H1 (cell line): ENCODE measurements at regions not wholly inside any gene's neighbourhood (a gene's known extent, or its start where the extent isn't known, plus 50 kb on each side); places are given as distances from the start of the nearest gene placed in this dataset.

Experiments
- CTCF ChIA-PET: fragments of 300-600 bp; sonication (Branson Sonifier 250); formaldehyde crosslinking; loops from one replicate; lab custom pipeline; 2021; ENCODE audit not compliant: partially characterized antibody; lab: Charles Lee
- POLR2A ChIA-PET: fragments of 300-600 bp; sonication (Branson Sonifier 250); formaldehyde crosslinking; loops from one replicate; lab custom pipeline; 2021; ENCODE audit warnings: inconsistent platforms; ENCODE audit not compliant: partially characterized antibody; lab: Charles Lee
- DNase-seq, 2 experiments: peaks; one replicate each; pipeline versions ENCODE4 v3.0.0 to v3.0.0-alpha.2; 2010 to 2022; ENCODE audit warnings: low spot score in 2 of 2, low read depth in 1 of 2, mixed read lengths in 1 of 2
- FAIRE-seq: peaks from 2 replicates; lab custom pipeline; 2011; peaks lifted over from hg19 to GRCh38; lab: Jason Lieb, UNC
- H2AFZ ChIP-seq: 2 replicates; pipeline ENCODE4 v1.8.1; 2012; ENCODE audit warnings: low read length, inconsistent platforms
- H2AK5ac ChIP-seq: 2 replicates; pipeline ENCODE4 v1.6.1; 2013; ENCODE audit warnings: low read depth, low read length
- H2BK120ac ChIP-seq: replicated peaks from 2 replicates; pipeline ENCODE3; 2013; ENCODE audit warnings: low read depth, low read length, inconsistent platforms
- H2BK12ac ChIP-seq: 2 replicates; pipeline ENCODE4 v1.6.1; 2013; ENCODE audit warnings: low read depth, low read length
- H2BK15ac ChIP-seq: 2 replicates; pipeline ENCODE4 v1.6.1; 2013; ENCODE audit warnings: low read length
- H2BK20ac ChIP-seq: 2 replicates; pipeline ENCODE4 v1.6.1; 2013; ENCODE audit warnings: low read length
- H2BK5ac ChIP-seq: 2 replicates; pipeline ENCODE4 v1.6.1; 2013; ENCODE audit warnings: low read depth, low read length
- H3K14ac ChIP-seq: 2 replicates; pipeline ENCODE4 v1.6.1; 2013; ENCODE audit warnings: inconsistent platforms; ENCODE audit not compliant: insufficient read length
- H3K18ac ChIP-seq: 2 replicates; pipeline ENCODE4 v1.6.1; 2013; ENCODE audit warnings: low read length; ENCODE audit errors: extremely low read depth
- H3K23ac ChIP-seq: 2 replicates; pipeline ENCODE4 v1.6.1; 2013; ENCODE audit warnings: inconsistent platforms; ENCODE audit not compliant: insufficient read length
- H3K23me2 ChIP-seq: 2 replicates; pipeline ENCODE4 v1.6.1; 2013; ENCODE audit warnings: low read depth, low read length
- H3K27ac ChIP-seq: 2 replicates; pipeline ENCODE4 v1.6.1; 2011; ENCODE audit warnings: low read depth, low read length, inconsistent platforms
- H3K27me3 ChIP-seq, 4 experiments: replicated peaks in 1 of 4; 1 replicate in 1 of 4; 2 replicates in 3 of 4; pipeline versions ENCODE4 v1.6.1 to v1.8.1; 2011 to 2013; ENCODE audit warnings: low read length in 3 of 4, mild to moderate bottlenecking in 3 of 4, inconsistent platforms in 2 of 4, mixed read lengths in 2 of 4, moderate library complexity in 1 of 4; ENCODE audit not compliant: control insufficient read depth in 3 of 4, insufficient read depth in 3 of 4; ENCODE audit errors: extremely low read depth in 1 of 4
- H3K36me3 ChIP-seq, 4 experiments: 2 replicates each; pipeline versions ENCODE4 v1.6.1 to v1.8.1; 2011 to 2013; ENCODE audit warnings: mild to moderate bottlenecking in 4 of 4, low read length in 3 of 4, moderate library complexity in 2 of 4, control low read depth in 1 of 4, inconsistent platforms in 1 of 4; ENCODE audit not compliant: insufficient read depth in 4 of 4, control insufficient read depth in 2 of 4
- H3K4ac ChIP-seq: replicated peaks from 2 replicates; pipeline ENCODE3; 2013; ENCODE audit warnings: low read length, low read depth, mixed read lengths, inconsistent platforms; ENCODE audit not compliant: insufficient read length
- H3K4me1 ChIP-seq, 4 experiments: replicated peaks in 1 of 4; 1 replicate in 1 of 4; 2 replicates in 3 of 4; pipeline versions ENCODE4 v1.6.1 to v1.8.1; 2011 to 2013; ENCODE audit warnings: low read length in 3 of 4, inconsistent platforms in 2 of 4, mixed read lengths in 1 of 4; ENCODE audit not compliant: insufficient read depth in 4 of 4, control insufficient read depth in 3 of 4
- H3K4me2 ChIP-seq, 2 experiments: 2 replicates each; pipeline versions ENCODE4 v1.6.1 to v1.8.1; 2011 to 2013; ENCODE audit warnings: low read depth in 2 of 2, low read length in 2 of 2, control low read depth in 1 of 2, inconsistent platforms in 1 of 2, mild to moderate bottlenecking in 1 of 2; ENCODE audit not compliant: insufficient read depth in 1 of 2
- H3K4me3 ChIP-seq, 4 experiments: fragments of 200-600, 300-600 bp in 1 of 4; sonication (generic), shearing (Covaris generic), sonication (Bioruptor Twin) in 1 of 4; 2 replicates each; pipeline versions ENCODE4 v1.5.1 to v1.8.1; 2011 to 2016; ENCODE audit warnings: low read length in 4 of 4, low read depth in 3 of 4, control low read depth in 2 of 4, inconsistent platforms in 2 of 4, mild to moderate bottlenecking in 2 of 4, mixed read lengths in 1 of 4, moderate library complexity in 1 of 4; ENCODE audit not compliant: insufficient read depth in 2 of 4; ENCODE audit errors: extremely low read depth in 1 of 4
- H3K56ac ChIP-seq: replicated peaks from 2 replicates; pipeline ENCODE3; 2013; ENCODE audit warnings: low read depth, mild to moderate bottlenecking, mixed read lengths, low read length, inconsistent platforms; ENCODE audit not compliant: insufficient read length
- H3K79me1 ChIP-seq: 2 replicates; pipeline ENCODE4 v1.6.1; 2013; ENCODE audit warnings: low read depth, low read length, control low read depth
- H3K79me2 ChIP-seq, 2 experiments: 2 replicates each; pipeline versions ENCODE4 v1.6.1 to v1.8.1; 2012 to 2013; ENCODE audit warnings: low read length in 2 of 2, mild to moderate bottlenecking in 2 of 2, inconsistent platforms in 1 of 2; ENCODE audit not compliant: insufficient read depth in 2 of 2, control insufficient read depth in 1 of 2
- H3K9ac ChIP-seq, 4 experiments: replicated peaks in 1 of 4; 1 replicate in 1 of 4; 2 replicates in 3 of 4; pipeline versions ENCODE4 v1.6.1 to v1.8.1; 2011 to 2013; ENCODE audit warnings: low read depth in 3 of 4, low read length in 3 of 4, control low read depth in 2 of 4, mild to moderate bottlenecking in 2 of 4, moderate library complexity in 2 of 4, inconsistent platforms in 1 of 4; ENCODE audit errors: extremely low read depth in 1 of 4
- H3K9me3 ChIP-seq, 2 experiments: 2 replicates each; pipeline versions ENCODE4 v1.6.1 to v1.8.1; 2012 to 2013; ENCODE audit warnings: mild to moderate bottlenecking in 2 of 2, moderate library complexity in 2 of 2, control low read depth in 1 of 2, inconsistent platforms in 1 of 2, low read depth in 1 of 2, low read length in 1 of 2, mixed read lengths in 1 of 2; ENCODE audit not compliant: insufficient read depth in 2 of 2
- H4K20me1 ChIP-seq, 2 experiments: replicated peaks in 1 of 2; 2 replicates each; pipeline versions ENCODE3 to v1.8.1; 2011 to 2013; ENCODE audit warnings: inconsistent platforms in 2 of 2, low read length in 2 of 2, mild to moderate bottlenecking in 1 of 2; ENCODE audit not compliant: insufficient read depth in 2 of 2, control insufficient read depth in 1 of 2
- H4K5ac ChIP-seq: 2 replicates; pipeline ENCODE4 v1.6.1; 2013; ENCODE audit warnings: low read length, low read depth, mixed read lengths, inconsistent platforms; ENCODE audit not compliant: insufficient read length
- H4K8ac ChIP-seq: 2 replicates; pipeline ENCODE4 v1.8.0; 2013; ENCODE audit warnings: mild to moderate bottlenecking, moderate library complexity, low read length, inconsistent platforms; ENCODE audit not compliant: insufficient read depth; ENCODE audit errors: extremely low read depth
- H4K91ac ChIP-seq: replicated peaks from 2 replicates; pipeline ENCODE3; 2013; ENCODE audit warnings: low read length, mixed read lengths, inconsistent platforms; ENCODE audit not compliant: insufficient read length
- CEBPB ChIP-seq: IDR thresholded peaks from 2 replicates; pipeline ENCODE4 v1.6.1; 2012; ENCODE audit warnings: low read depth, low read length
- CTCF ChIP-seq, 3 experiments: IDR thresholded peaks; 1 replicate in 2 of 3; 2 replicates in 1 of 3; pipeline versions ENCODE4 v1.5.1 to v1.6.1; 2011; ENCODE audit warnings: low read length in 3 of 3, mild to moderate bottlenecking in 3 of 3, inconsistent platforms in 2 of 3, low read depth in 1 of 3, moderate library complexity in 1 of 3; ENCODE audit not compliant: insufficient read depth in 1 of 3; ENCODE audit errors: control extremely low read depth in 1 of 3
- EP300 ChIP-seq, 2 experiments: IDR thresholded peaks; 1 replicate in 1 of 2; 2 replicates in 1 of 2; pipeline ENCODE4 v1.6.1; 2011 to 2012; ENCODE audit warnings: low read depth in 2 of 2, low read length in 2 of 2, mild to moderate bottlenecking in 2 of 2, borderline replicate concordance in 1 of 2, inconsistent platforms in 1 of 2, moderate library complexity in 1 of 2
- JUND ChIP-seq: IDR thresholded peaks from 2 replicates; pipeline ENCODE4 v1.6.1; 2011; ENCODE audit warnings: mild to moderate bottlenecking, improper control_type of control experiment, low read length
- POLR2A ChIP-seq, 2 experiments: IDR thresholded peaks; 1 replicate in 1 of 2; 2 replicates in 1 of 2; pipeline ENCODE4 v1.6.1; 2011; ENCODE audit warnings: low read depth in 2 of 2, low read length in 2 of 2, mild to moderate bottlenecking in 2 of 2; ENCODE audit errors: control extremely low read depth in 1 of 2
- POLR2AphosphoS5 ChIP-seq: IDR thresholded peaks from 2 replicates; pipeline ENCODE4 v1.6.1; 2011; ENCODE audit warnings: low read depth, low read length
- POU5F1 ChIP-seq: IDR thresholded peaks from 2 replicates; pipeline ENCODE4 v1.6.1; 2011; ENCODE audit warnings: low read depth, mild to moderate bottlenecking, low read length, moderate library complexity
- RAD21 ChIP-seq, 2 experiments: IDR thresholded peaks in 1 of 2; conservative IDR thresholded peaks in 1 of 2; 2 replicates each; pipeline ENCODE4 v1.6.1; 2011; ENCODE audit warnings: low read depth in 2 of 2, low read length in 2 of 2, improper control_type of control experiment in 1 of 2, inconsistent platforms in 1 of 2, mild to moderate bottlenecking in 1 of 2, moderate library complexity in 1 of 2
- SAP30 ChIP-seq: fragments of 300-600 bp; sonication (generic); IDR thresholded peaks from 2 replicates; pipeline ENCODE4 v1.7.1; 2012; ENCODE audit warnings: low read length, moderate library complexity, mild to moderate bottlenecking, inconsistent platforms; ENCODE audit not compliant: insufficient read depth, insufficient replicate concordance
- SP2 ChIP-seq: IDR thresholded peaks from 2 replicates; pipeline ENCODE4 v1.6.1; 2012; ENCODE audit warnings: mild to moderate bottlenecking, low read length, inconsistent platforms
- SP4 ChIP-seq: IDR thresholded peaks from 2 replicates; pipeline ENCODE4 v1.6.1; 2012; ENCODE audit warnings: low read length, inconsistent platforms
- SUZ12 ChIP-seq: fragments of 200-600 bp; sonication (generic); IDR thresholded peaks from 2 replicates; pipeline ENCODE4 v1.6.1; 2012; ENCODE audit warnings: mild to moderate bottlenecking, inconsistent platforms, low read length, moderate library complexity, mixed read lengths
- YY1 ChIP-seq: IDR thresholded peaks from 2 replicates; pipeline ENCODE4 v1.6.1; 2011; ENCODE audit warnings: low read depth, mild to moderate bottlenecking, low read length
- WGBS, 2 experiments: shearing (Covaris generic) in 1 of 2; methylation state at CpG; one replicate each; pipeline versions ENCODE4 v1.1.6 to v1.1.7; 2013 to 2015; ENCODE audit warnings: low lambda C conversion rate in 2 of 2, mixed read lengths in 2 of 2, inconsistent platforms in 1 of 2, low coverage in 1 of 2, missing lambda C conversion rate in 1 of 2; ENCODE audit not compliant: insufficient replicate concordance in 2 of 2, insufficient coverage in 1 of 2, insufficient read length in 1 of 2; ENCODE audit errors: extremely low coverage in 1 of 2, missing lambda C conversion rate in 1 of 2; 5-methylcytosine and 5-hydroxymethylcytosine counted together

- DNase-seq (no peak), FAIRE-seq (no peak)
- Histone ChIP-seq H3K4ac (no peak overlapping the region), H3K79me2 (no peaks in the 10 kb centered on the region), H3K79me1 (no peaks in the 10 kb centered on the region), H2BK15ac (no peak overlapping the region), H3K36me3 (no peaks in the 10 kb centered on the region), H2BK20ac (no peak overlapping the region), H4K20me1 (no peaks in the 10 kb centered on the region), H2AFZ (no peak overlapping the region), H3K4me2 (no peak overlapping the region), H2BK5ac (no peak overlapping the region), H3K27me3 (no peaks in the 10 kb centered on the region), H3K4me1 (no peaks in the 10 kb centered on the region), H2BK12ac (no peak overlapping the region), H3K9me3 (peaks cover 6 to 8% of the 10 kb centered on the region in 2 experiments; a peak in 2 of 4 replicates), H3K4me3 (no peak overlapping the region), H4K91ac (no peak overlapping the region), H3K23ac (no peak overlapping the region), H3K9ac (no peak overlapping the region), H4K8ac (no peak overlapping the region), H4K5ac (no peak overlapping the region), H3K18ac (no peak overlapping the region), H3K27ac (no peak overlapping the region), H3K14ac (no peak overlapping the region), H2BK120ac (no peak overlapping the region), H3K56ac (no peak overlapping the region), H2AK5ac (no peak overlapping the region), H3K23me2 (no peaks in the 10 kb centered on the region)
- 100% methylated on average over 2 of the region's 2 CpGs; no CpG with 5 or more reads in 1 of the 2 experiments for WGBS, 2 experiments
- ChIA-PET POLR2A (no interaction called here), CTCF (interaction anchor here (0.6 kb wide), 1 partner anchor 102 kb away, joined by 4 read pairs; no protein-coding TSS in a partner anchor)
- TF ChIP-seq SP4 (no peak), SP2 (no peak), SAP30 (no peak), POLR2AphosphoS5 (no peak), SUZ12 (no peak), JUND (no peak), CTCF (IDR thresholded peaks at IDR 0.05; ENCODE audit: control extremely low read depth in 1 of 3, insufficient read depth in 1 of 3, low read depth in 1 of 3, low read length in 3 of 3) (no peak), POU5F1 (no peak), CEBPB (no peak), RAD21 (IDR thresholded peaks at IDR 0.05 in 1 of 2, conservative IDR thresholded peaks at IDR 0.05 in 1 of 2; ENCODE audit: low read depth in 2 of 2, low read length in 2 of 2) (no peak), POLR2A (IDR thresholded peaks at IDR 0.05; ENCODE audit: control extremely low read depth in 1 of 2, low read depth in 2 of 2, low read length in 2 of 2) (no peak), YY1 (no peak), EP300 (IDR thresholded peaks at IDR 0.05; ENCODE audit: borderline replicate concordance in 1 of 2, low read depth in 2 of 2, low read length in 2 of 2) (no peak)
These were observed 477.8 kb upstream of the DAB2 start for GRCh38 chr5:39902626-39903025.
